HG03378 (cell line): ENCODE measurements at regions not wholly inside any gene's neighbourhood (a gene's known extent, or its start where the extent isn't known, plus 50 kb on each side); places are given as distances from the start of the nearest gene placed in this dataset.

ENCODE experiments used
- ATAC-seq: cut with Tn5 transposase; IDR thresholded peaks from one replicate; pipeline ENCODE4 v1.9.1; 2021; ENCODE audit warnings: mild to moderate bottlenecking, moderate library complexity; ENCODE audit not compliant: unreplicated experiment

DNA sequence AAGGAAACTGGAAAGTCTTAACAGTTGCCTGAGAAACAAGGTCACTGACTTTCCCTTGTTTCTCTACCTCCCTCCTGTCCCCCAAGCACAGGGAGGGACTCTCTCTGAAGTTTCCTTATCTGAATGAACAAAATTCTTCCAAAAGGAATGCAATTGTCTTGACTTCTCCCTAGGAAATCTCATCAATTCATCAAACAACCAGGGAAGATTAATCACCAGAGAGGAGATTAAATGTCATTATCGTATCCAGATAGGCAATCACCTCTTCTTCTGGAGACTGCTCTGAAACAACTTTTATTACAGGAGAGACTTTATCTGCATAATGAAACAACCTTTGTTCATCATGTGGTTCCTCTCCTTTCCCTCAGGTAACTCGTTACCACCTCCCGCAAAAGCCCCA lies 431.4 kb downstream of the SLC16A7 start:
- ATAC-seq, result no peak

DNA sequence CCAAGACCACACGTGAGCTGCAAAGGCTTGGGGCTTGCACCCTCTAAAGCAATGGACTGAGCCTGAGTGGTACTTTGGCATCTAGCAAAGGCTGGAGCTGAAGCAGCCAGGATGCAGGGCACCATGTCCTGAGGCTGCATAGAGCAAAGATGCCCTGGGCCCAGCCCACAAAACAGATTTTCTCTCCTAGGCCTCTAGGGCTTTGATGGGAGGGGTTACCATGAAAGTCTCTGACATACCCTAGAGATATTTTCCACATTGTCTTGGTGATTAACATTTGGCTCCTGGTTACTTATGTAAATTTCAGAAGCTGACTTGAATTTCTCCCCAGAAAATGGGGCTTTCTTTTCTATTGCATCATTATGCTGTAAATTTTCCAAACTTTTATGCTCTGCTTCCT lies 438.3 kb downstream of the SLC16A7 start:
- ATAC-seq, result no peak

DNA sequence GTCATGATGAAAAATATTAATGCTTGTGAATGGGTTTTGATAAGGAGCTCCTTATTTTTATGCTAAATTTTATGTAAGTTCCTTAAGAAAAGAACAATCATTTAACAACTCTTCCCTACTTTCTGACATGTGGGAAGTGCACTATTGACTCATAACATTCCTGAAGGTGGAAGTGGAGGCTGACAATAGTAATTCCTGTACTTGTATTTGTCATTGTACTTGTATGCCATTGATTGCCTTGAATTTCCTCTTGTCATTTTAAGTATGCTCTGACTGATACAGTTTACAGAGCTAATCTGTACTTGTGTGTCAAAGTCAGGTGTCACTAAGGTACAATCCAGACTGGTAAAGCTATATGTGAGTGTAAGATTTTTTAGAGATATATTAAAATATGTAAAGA lies 440.0 kb downstream of the SLC16A7 start:
- no peak for ATAC-seq

DNA sequence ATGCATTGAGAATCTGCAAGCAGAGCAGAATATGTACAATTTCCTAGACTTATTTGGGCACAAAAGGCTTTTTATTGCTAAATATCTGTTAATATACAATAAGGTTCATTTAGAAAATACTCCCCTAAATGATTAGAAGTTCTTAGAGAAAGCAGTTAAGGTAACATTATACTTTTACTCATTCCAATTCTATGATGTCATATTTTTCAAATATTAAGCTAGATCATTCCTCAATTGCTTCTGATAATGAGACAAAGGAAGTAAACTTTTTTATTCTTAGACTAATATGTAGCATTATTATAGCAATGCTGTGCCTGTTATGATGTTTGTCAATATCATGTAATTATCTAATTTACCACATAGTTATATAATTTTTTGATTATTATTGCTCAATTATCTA lies 447.0 kb downstream of the SLC16A7 start:
- ATAC-seq, result no peak

DNA sequence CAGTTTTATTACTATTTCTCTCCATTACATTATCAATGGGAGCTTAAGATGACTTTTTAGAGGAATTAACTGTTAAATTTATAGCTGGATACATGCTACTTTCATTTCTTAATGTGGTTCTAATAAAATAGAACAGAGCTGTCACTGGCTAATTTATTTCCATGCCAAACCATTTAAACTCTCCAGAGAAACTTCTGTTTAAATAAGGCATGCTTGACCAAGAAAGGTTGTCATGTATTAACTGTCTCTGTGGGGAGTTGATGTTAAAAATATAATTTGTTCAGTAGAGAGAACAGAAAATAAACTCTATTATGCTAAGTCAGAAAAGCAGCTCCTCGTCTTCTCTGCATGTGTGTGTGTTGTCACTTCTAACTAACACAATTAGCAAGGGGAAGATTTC lies 447.4 kb downstream of the SLC16A7 start:
- ATAC-seq, result no peak

DNA sequence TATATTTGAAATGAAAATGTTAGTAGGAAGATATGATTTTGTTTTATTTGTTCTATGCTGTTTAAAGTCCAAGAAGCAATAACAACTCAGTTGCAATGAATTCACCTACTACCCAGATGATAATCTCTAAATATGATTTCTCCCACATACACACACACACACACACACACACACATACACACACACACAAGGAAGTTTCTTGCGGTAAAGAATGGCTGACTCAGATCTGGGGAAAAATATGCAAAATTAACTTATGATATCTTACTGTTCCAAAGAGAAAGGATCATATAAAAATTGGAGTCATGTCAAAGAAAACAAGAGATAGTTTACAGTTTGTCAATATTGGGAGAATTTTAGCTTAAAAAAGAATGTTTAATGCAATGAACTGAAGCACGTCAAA lies 456.7 kb downstream of the SLC16A7 start:
- ATAC-seq, result no peak

DNA sequence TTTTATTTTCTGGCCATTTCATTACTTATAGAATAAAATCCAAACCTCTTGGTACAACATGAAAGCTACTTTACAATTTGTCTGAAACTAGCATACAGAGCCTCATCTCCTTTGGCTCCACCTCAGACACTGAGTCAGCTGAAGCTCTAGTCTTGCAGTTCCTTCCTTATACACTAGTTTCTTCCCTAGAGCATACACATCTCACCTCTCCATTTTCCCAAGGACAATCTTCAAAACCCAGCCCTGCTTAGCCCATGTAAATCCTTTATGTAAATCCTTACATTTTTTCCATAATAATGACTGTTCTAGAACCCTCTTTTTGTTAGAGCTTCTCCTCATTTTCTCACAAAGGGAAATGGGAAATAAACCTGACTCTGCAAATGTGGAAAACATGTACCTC lies 463.4 kb downstream of the SLC16A7 start:
- ATAC-seq, result no peak

DNA sequence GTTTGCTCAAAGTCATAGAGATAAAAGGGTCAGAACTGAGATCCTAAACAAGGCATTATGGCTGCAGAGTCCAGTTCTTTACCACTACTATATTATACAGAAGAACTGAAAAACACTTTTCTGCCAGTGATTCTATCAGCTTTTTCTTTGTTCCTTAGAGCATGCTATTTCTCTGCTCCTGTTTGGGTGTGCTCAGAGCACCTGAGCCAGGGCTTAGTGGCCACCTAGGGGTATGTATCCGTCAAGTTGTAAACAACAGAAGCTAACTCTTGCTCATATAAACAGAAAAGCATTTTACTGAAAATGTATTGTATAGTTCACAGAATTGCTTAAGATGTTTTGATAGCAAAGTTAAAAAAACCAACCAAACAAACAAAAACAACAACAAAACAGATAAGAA lies 470.8 kb downstream of the SLC16A7 start:
- ATAC-seq, result no peak

DNA sequence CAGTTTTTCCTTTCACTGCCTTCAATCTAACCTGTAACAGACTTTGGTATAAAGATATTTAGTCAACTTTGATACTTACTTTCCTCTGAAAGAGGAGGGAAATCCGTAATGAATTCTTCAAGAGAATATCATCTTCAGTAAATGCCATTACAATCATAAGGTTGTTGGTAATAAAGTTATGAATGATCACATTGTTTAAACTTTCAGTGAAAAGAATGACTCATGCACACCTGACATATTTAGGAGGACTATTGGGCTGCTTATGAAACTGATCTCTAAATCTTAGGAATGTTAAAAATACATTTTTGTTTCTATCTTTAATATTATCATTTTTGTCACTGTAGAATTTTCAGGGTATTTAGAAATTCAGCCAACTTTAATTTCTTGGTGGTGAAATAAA lies 474.7 kb downstream of the SLC16A7 start:
- no peak for ATAC-seq

DNA sequence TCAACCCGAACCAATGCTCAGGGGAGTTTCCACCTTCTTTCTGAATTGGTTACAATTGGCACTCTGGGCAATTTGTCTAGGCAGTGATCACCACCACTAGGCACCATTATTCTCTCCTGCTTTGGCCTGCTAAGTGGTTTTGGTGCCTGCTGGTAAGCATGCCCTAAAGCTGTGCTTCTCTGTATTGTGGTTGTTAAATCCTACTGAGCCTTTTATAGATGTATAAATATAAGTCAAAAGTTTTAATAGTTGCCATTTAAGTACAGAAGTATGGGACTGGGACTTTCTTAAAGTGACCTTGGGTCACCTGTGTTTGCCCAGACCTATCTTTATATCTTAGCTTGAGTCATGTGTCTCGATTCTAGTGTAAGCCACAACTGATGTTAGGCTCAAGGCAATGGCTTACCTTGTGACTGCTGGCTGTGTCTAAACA lies 475.9 kb downstream of the SLC16A7 start:
- ATAC-seq, result no peak

DNA sequence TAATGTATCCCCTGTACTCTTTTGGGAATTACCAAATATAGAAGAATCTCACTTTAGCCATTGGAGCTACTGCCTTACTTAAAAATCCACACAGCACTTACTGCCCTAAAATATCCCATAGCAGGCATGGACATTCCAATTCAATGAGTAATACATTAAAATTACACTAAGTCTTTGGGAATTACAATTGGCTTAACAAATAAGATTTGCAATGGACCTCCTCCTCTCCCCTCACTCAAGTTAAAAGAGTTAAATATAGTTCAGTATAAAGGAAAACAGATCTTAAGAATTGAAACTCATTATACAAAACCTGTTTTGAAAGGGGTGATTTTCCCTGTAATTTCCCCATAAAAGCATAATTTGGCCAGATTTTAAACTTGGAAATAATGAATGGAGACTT lies 477.1 kb downstream of the SLC16A7 start:
- ATAC-seq, result no peak

DNA sequence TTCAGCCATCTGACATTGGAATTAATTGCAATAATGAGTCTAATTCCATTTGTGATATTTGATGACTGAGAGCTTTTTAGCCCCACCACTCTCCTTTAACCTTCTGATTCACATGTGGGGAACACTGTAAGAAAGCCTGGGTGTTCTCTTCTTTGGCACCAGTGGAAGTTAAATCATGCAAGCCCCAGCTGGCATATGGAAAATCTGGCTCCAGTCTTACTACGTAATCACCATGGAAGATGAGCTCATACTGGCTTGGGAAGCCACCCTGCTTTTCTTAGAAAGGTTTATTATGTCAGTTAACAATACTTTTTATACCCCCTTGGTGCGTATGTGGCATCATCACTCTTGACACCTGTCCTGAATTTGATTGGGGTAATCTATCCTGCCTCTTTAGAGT lies 479.3 kb downstream of the SLC16A7 start:
- no peak for ATAC-seq

DNA sequence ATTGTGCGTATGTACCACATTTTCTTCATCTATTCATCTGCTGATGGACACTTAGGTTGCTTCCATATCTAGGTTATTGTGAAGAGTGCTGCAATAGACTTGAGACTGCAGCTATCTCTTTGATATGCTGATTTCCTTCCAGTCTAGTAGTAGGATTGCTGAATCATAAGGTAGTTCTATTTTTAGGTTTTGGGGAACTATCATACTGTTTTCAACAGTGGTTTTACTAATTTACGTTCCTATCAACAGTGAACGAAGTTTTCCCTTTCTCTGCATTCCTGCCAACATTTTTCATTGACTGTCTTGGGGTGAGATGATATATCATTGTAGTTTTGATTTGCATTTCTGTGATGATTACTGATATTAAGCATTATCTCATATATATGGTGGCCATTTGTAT lies 482.2 kb downstream of the SLC16A7 start:
- ATAC-seq, result no peak

DNA sequence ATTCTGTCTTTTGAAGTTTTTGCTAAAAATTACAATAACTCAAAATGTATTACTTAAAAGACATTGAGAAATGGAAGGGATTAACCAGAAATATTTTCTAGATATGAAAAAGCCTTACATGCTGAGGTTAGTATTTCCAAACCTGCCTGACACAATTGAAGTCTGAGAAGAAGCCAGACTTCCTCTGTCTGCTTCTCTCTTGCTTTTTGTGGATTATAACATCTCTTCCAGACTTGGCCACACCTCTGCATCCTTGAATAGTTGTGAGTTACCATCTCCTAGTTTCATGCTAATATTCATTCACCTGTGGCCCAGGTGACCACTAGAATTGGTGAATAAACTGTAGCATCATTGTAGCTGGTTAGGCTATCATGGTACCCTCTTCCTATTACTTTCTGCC lies 497.6 kb downstream of the SLC16A7 start:
- no peak for ATAC-seq

DNA sequence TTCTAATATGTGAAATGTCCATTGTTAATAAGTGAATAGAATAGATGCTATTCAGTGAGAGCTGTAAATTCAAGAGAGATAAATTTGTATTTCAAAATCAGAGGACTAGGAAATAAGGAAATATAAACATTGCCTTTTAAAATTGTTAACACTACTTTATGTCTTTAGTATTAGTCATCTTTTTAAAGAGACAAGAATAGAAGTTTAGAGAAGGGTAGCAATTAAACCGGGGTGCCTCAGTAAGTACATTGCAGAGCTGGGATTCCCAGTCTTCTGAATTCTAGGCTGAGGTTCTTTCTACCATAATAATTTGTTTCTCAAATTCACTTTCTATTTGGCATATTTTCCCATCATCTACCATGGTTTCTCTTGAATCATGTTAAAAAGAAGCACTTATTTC lies 498.6 kb downstream of the SLC16A7 start:
- no peak for ATAC-seq

DNA sequence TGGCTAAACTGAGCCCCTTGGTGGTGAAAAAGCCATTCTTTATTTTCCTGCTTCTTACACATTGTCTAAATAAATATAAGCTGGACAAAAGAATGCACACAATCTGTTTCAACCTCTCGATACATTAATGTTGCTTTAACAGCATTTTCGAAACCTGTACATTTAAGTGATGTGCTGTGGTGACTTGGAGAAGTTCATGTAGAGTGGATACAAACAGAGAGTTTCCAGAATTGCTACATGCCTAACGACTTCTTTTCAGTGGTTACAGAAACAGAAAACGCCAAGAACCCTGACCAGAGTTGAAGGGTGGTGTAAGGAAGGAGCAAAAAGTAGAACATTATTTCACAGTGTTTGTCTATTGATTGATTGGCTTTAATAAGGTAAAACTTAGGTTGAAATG lies 500.9 kb downstream of the SLC16A7 start:
- ATAC-seq, result no peak

DNA sequence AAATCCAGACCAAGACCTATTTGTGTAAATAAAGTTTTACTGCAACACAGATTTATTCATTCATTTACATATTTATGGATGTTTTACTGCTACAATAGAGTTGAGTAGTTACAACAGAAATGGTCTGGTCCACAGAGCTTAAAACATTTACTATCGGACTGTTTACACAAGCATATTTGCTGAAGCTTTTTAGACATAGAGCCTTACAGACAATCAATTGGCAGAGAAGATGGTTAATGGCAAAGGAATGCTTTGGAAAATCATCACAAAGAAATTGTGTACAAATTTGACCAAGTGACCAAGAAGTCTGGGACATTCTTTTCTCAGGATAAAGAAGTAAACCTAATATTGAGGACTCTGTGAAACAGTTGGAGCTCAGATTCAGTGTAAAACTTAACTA lies 504.3 kb downstream of the SLC16A7 start:
- ATAC-seq, result no peak

DNA sequence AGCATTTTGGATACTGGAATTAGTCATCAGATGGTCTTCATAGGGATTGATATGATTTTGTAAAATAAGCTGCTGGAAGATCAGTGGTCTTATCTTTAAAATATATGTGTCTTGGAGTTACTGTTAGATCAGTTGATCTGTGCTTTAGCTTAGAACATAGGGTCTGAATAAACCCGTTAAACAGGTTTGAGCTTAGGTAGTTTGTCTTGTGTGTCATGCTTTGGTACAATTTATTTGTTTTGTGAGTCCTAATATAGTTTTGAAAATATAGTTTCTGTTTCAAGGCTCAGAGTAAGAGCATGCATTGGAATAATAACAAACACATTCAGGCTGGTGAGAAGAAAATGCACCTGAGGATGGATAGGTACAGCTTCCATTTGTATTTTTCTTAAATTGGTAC lies 505.0 kb downstream of the SLC16A7 start:
- no peak for ATAC-seq

DNA sequence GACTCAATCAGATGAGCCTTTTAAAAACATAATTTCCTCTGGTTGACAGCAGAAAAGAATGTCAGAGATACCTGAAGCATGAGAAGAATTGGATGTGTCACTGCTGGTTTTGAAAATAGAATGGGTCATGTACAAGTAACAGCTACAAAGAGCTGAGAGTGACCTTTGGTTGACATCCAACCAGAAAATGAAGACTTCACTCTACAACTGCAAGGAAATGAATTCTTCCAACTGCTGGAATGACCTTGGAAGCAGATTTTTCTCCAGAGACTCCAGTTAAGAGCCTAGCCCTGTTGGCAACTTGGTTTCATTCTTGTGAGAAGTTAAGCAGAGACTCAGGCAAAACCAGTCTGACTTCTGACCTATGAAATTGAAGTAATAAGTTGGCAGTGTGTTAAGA lies 505.9 kb downstream of the SLC16A7 start:
- ATAC-seq, result no peak

DNA sequence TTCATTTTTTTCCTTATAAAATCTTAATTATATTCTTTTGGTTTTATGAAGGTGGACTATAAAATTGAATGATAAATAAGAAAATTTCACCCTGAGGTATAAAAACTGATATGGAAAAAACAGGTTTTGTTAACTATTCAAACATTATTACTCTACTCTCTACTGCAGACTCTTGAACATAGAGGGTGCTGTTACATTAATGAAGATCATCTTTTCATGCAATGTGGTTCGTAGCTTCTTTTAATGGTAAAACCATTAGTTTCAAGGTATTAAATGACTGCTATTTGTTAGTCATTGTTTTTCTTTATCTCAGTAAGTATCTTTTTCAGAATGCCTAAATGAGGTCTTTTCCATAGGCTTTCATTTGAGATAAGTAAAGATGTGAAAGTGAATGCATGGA lies 510.4 kb downstream of the SLC16A7 start:
- no peak for ATAC-seq

DNA sequence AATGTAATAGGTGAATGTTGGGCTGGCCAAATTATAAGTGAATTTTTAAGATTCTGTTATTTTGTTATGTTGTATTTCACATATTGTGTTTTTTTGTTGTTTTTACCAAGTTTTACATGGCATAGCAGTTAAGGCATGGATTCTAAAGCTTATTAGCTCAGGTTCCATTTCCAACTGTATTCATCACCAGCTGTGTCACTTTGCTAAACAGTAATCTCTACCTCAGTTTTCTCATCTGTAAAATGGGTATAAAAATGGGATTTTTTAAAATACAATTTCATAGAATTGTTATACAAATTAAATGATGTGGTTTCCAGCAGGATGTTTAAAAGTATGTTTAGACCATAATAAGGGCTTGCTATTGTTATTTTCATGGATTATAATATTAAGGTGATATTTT lies 512.2 kb downstream of the SLC16A7 start:
- ATAC-seq, result no peak

DNA sequence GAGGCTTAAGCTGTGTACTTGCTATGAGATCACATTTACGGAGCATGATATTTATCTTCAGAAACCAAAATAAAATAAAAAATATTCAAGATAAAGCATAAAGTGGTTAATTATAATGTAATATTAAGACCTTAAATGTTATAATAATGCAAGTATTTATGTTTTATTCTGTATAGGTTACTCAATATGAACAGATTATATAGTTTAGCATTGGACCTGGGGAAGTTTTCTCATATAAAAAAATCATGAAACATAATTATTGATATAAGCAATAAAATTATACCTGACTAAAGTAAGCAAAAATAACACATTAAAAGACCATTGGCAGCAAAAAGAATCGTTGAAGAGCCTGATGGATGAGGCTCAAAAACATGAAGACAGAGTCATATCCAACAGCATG lies 516.2 kb downstream of the SLC16A7 start:
- ATAC-seq, result no peak

DNA sequence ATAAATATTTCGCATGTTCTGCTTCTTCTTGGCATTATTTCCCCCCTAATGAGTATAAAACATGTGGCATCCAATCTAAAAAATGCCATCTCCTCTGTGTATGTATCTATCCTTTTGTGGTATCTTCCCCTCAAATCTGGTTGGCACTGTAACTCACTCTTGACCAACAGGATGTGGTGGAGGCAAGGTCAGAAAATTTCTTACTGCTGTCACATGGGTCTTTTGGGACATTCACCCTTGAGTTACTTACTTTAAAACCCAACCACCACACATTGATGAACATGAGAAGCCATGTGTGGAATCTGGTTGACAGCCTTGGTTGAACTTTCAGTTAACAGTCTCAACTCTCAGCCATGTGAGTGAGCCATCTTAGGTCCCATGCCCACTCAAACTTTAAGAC lies 516.9 kb downstream of the SLC16A7 start:
- no peak for ATAC-seq

DNA sequence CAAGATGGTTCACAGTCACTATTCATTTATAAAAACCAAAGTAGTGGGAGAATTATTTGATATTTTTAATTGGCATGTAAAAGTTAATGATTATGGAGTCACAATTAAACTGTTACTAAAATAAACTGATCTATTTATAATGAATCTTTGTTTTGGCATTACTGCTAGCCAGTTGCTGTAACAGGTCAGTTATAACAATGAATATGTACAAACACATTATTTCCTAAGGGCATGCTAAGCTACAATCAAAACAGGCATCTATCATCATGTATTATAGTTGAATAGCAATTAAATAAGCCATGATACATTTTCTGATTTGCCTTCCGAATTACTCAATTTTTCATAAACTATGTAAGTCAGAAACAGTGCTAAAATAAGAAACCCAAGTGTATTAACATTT lies 518.3 kb downstream of the SLC16A7 start:
- ATAC-seq, result no peak
